ENCODE measurements at regions not wholly inside any gene's neighbourhood (a gene's known extent, or its start where the extent isn't known, plus 50 kb on each side); places are given as distances from the start of the nearest gene placed in this dataset.

- Histone ChIP-seq H3K27ac (ENCODE audit: low read depth, low read length) (no peak overlapping the region), H3K36me3 (ENCODE audit: control insufficient read depth, insufficient read depth, low read length) (no peaks in the 10 kb centered on the region), H3K9ac (ENCODE audit: low read depth, low read length) (no peak overlapping the region), H3K4me1 (ENCODE audit: control insufficient read depth, insufficient read depth, low read length) (no peaks in the 10 kb centered on the region), H3K27me3 (ENCODE audit: control insufficient read depth, insufficient read depth, low read length) (no peaks in the 10 kb centered on the region), H3K4me3 (ENCODE audit: low read depth, low read length) (no peak overlapping the region), H3K9me3 (ENCODE audit: control insufficient read depth, insufficient read depth, low read length) (no peaks in the 10 kb centered on the region)
These were observed 387.6 kb upstream of the TNP1 start for GRCh38 chr2:217247476-217247875.

- H3K27ac ChIP-seq (ENCODE audit: low read depth, low read length): no peak overlapping the region
- H3K9ac ChIP-seq (ENCODE audit: low read depth, low read length): no peak overlapping the region
- H3K36me3 ChIP-seq (ENCODE audit: control insufficient read depth, insufficient read depth, low read length): no peaks in the 10 kb centered on the region
- no peak overlapping the region for H3K4me3 ChIP-seq (ENCODE audit: low read depth, low read length)
- no peaks in the 10 kb centered on the region for H3K4me1 ChIP-seq (ENCODE audit: control insufficient read depth, insufficient read depth, low read length)
- no peaks in the 10 kb centered on the region for H3K27me3 ChIP-seq (ENCODE audit: control insufficient read depth, insufficient read depth, low read length)
- no peaks in the 10 kb centered on the region for H3K9me3 ChIP-seq (ENCODE audit: control insufficient read depth, insufficient read depth, low read length)
These were observed 386.2 kb upstream of the TNP1 start for GRCh38 chr2:217246108-217246507.

DNA sequence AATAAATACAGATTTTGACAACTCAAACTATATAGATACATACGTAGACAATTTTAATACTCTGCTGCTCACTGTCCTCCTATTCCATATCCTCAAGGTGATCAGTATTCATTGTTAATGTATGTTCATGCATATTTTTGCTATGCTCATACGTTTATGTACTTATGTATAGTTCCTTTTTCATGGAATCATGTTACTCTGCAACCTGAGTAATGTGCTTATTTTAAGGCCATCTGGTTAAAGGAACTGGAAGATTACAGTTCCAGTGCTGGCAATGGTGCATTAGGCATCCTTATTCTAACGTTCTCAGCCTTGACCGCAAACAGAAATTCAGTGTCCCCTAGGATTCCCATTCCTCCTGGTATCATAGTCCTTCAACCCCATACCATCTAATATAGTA lies 385.0 kb upstream of the TNP1 start:
- Histone ChIP-seq H3K9me3 (ENCODE audit: control insufficient read depth, insufficient read depth, low read length) (no peaks in the 10 kb centered on the region), H3K4me1 (ENCODE audit: control insufficient read depth, insufficient read depth, low read length) (no peaks in the 10 kb centered on the region), H3K36me3 (ENCODE audit: control insufficient read depth, insufficient read depth, low read length) (no peaks in the 10 kb centered on the region), H3K27ac (ENCODE audit: low read depth, low read length) (no peak overlapping the region), H3K27me3 (ENCODE audit: control insufficient read depth, insufficient read depth, low read length) (no peaks in the 10 kb centered on the region), H3K4me3 (ENCODE audit: low read depth, low read length) (no peak overlapping the region), H3K9ac (ENCODE audit: low read depth, low read length) (no peak overlapping the region)

GRCh38 chr2:217242947-217243346 lies 383.1 kb upstream of the TNP1 start:
- Histone ChIP-seq H3K27me3 (ENCODE audit: control insufficient read depth, insufficient read depth, low read length) (no peaks in the 10 kb centered on the region), H3K9ac (ENCODE audit: low read depth, low read length) (no peak overlapping the region), H3K36me3 (ENCODE audit: control insufficient read depth, insufficient read depth, low read length) (no peaks in the 10 kb centered on the region), H3K9me3 (ENCODE audit: control insufficient read depth, insufficient read depth, low read length) (no peaks in the 10 kb centered on the region), H3K27ac (ENCODE audit: low read depth, low read length) (no peak overlapping the region), H3K4me1 (ENCODE audit: control insufficient read depth, insufficient read depth, low read length) (no peaks in the 10 kb centered on the region), H3K4me3 (ENCODE audit: low read depth, low read length) (no peak overlapping the region)

- Histone ChIP-seq H3K36me3 (ENCODE audit: control insufficient read depth, insufficient read depth, low read length) (no peaks in the 10 kb centered on the region), H3K27ac (ENCODE audit: low read depth, low read length) (no peak overlapping the region), H3K9ac (ENCODE audit: low read depth, low read length) (no peak overlapping the region), H3K9me3 (ENCODE audit: control insufficient read depth, insufficient read depth, low read length) (no peaks in the 10 kb centered on the region), H3K27me3 (ENCODE audit: control insufficient read depth, insufficient read depth, low read length) (no peaks in the 10 kb centered on the region), H3K4me1 (ENCODE audit: control insufficient read depth, insufficient read depth, low read length) (no peaks in the 10 kb centered on the region), H3K4me3 (ENCODE audit: low read depth, low read length) (no peak overlapping the region)
These were observed 371.9 kb upstream of the TNP1 start for GRCh38 chr2:217231724-217232123.

GRCh38 chr2:217231212-217231611 lies 371.3 kb upstream of the TNP1 start:
- H3K4me1 ChIP-seq (ENCODE audit: control insufficient read depth, insufficient read depth, low read length): no peaks in the 10 kb centered on the region
- H3K36me3 ChIP-seq (ENCODE audit: control insufficient read depth, insufficient read depth, low read length): no peaks in the 10 kb centered on the region
- no peak overlapping the region for H3K9ac ChIP-seq (ENCODE audit: low read depth, low read length)
- no peaks in the 10 kb centered on the region for H3K27me3 ChIP-seq (ENCODE audit: control insufficient read depth, insufficient read depth, low read length)
- H3K4me3 ChIP-seq (ENCODE audit: low read depth, low read length): no peak overlapping the region
- H3K27ac ChIP-seq (ENCODE audit: low read depth, low read length): no peak overlapping the region
- H3K9me3 ChIP-seq (ENCODE audit: control insufficient read depth, insufficient read depth, low read length): no peaks in the 10 kb centered on the region

DNA sequence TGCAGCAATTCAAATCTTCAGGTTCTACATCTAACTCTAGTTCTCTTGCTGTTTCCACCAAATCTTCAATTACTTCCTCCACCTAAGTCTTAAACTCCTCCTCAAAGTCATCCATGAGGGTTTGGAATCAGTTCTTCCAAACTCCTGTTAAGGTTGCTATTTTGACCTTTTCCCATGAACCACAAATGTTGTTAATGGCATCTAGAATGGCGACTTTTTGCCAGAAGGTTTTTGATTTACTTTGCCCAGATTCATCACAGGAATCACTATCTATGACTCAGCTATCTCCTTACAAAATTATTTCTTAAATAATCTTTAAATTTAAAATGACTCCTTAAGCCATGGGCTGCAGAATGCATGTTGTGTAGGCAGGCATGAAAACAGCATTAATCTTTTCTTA lies 368.9 kb upstream of the TNP1 start:
- Histone ChIP-seq H3K27me3 (ENCODE audit: control insufficient read depth, insufficient read depth, low read length) (no peaks in the 10 kb centered on the region), H3K4me1 (ENCODE audit: control insufficient read depth, insufficient read depth, low read length) (no peaks in the 10 kb centered on the region), H3K27ac (ENCODE audit: low read depth, low read length) (no peak overlapping the region), H3K36me3 (ENCODE audit: control insufficient read depth, insufficient read depth, low read length) (no peaks in the 10 kb centered on the region), H3K9ac (ENCODE audit: low read depth, low read length) (no peak overlapping the region), H3K4me3 (ENCODE audit: low read depth, low read length) (no peak overlapping the region), H3K9me3 (ENCODE audit: control insufficient read depth, insufficient read depth, low read length) (no peaks in the 10 kb centered on the region)

DNA sequence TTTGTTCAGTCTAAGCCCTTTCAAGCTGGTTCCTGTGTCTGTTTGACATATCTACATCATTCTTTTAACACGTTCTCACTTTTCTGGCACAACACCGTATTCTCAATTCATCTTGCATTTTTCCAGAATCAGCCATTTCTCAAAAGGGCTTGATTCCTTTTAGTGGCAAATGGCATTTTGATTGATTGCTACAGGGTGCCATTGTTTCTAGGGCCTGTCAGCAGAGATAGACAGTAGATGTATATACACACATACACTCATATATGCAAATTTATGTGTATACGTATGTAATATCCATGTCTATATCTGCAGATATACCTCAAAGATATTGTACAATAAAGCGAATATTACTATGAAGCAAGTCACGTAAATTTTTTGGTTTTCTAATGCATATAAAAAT lies 367.9 kb upstream of the TNP1 start:
- Histone ChIP-seq H3K27me3 (ENCODE audit: control insufficient read depth, insufficient read depth, low read length) (no peaks in the 10 kb centered on the region), H3K4me1 (ENCODE audit: control insufficient read depth, insufficient read depth, low read length) (no peaks in the 10 kb centered on the region), H3K4me3 (ENCODE audit: low read depth, low read length) (no peak overlapping the region)

DNA sequence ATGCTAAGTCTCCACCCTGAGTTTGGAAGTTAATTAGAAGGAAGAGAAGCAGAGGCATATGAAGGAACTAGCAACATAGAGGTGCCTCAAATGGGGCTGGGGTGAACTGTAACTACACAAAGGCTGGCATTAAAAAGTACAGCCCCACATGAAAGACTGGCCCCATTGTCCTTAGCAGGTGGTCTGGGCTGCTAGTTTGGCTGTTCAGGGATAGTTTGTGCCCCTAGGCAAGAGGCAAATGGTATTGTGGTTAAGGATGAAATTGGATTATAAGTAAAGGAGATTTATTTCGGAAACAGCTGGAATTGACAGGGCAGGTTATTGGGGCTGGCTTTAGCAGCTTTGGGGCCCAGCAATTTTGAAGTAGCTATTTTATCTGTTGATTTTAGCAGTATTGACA lies 365.7 kb upstream of the TNP1 start:
- H3K27me3 ChIP-seq (ENCODE audit: control insufficient read depth, insufficient read depth, low read length): no peaks in the 10 kb centered on the region
- no peak overlapping the region for H3K27ac ChIP-seq (ENCODE audit: low read depth, low read length)

More for the DNA sequence above, 367.9 kb upstream of the TNP1 start:
- no peaks in the 10 kb centered on the region for H3K36me3 ChIP-seq (ENCODE audit: control insufficient read depth, insufficient read depth, low read length)
- H3K27ac ChIP-seq (ENCODE audit: low read depth, low read length): no peak overlapping the region
- no peak overlapping the region for H3K9ac ChIP-seq (ENCODE audit: low read depth, low read length)
- no peaks in the 10 kb centered on the region for H3K9me3 ChIP-seq (ENCODE audit: control insufficient read depth, insufficient read depth, low read length)

GRCh38 chr2:217223222-217223930 lies 363.5 kb upstream of the TNP1 start:
- Histone ChIP-seq H3K36me3 (ENCODE audit: control insufficient read depth, insufficient read depth, low read length) (no peaks in the 10 kb centered on the region), H3K4me1 (ENCODE audit: control insufficient read depth, insufficient read depth, low read length) (no peaks in the 10 kb centered on the region), H3K27ac (ENCODE audit: low read depth, low read length) (no peak overlapping the region), H3K27me3 (ENCODE audit: control insufficient read depth, insufficient read depth, low read length) (no peaks in the 10 kb centered on the region), H3K9ac (ENCODE audit: low read depth, low read length) (no peak overlapping the region), H3K4me3 (ENCODE audit: low read depth, low read length) (no peak overlapping the region), H3K9me3 (ENCODE audit: control insufficient read depth, insufficient read depth, low read length) (no peaks in the 10 kb centered on the region)

More for the DNA sequence above, 365.7 kb upstream of the TNP1 start:
- no peaks in the 10 kb centered on the region for H3K36me3 ChIP-seq (ENCODE audit: control insufficient read depth, insufficient read depth, low read length)
- H3K4me3 ChIP-seq (ENCODE audit: low read depth, low read length): no peak overlapping the region
- H3K4me1 ChIP-seq (ENCODE audit: control insufficient read depth, insufficient read depth, low read length): no peaks in the 10 kb centered on the region
- H3K9me3 ChIP-seq (ENCODE audit: control insufficient read depth, insufficient read depth, low read length): no peaks in the 10 kb centered on the region
- no peak overlapping the region for H3K9ac ChIP-seq (ENCODE audit: low read depth, low read length)

DNA sequence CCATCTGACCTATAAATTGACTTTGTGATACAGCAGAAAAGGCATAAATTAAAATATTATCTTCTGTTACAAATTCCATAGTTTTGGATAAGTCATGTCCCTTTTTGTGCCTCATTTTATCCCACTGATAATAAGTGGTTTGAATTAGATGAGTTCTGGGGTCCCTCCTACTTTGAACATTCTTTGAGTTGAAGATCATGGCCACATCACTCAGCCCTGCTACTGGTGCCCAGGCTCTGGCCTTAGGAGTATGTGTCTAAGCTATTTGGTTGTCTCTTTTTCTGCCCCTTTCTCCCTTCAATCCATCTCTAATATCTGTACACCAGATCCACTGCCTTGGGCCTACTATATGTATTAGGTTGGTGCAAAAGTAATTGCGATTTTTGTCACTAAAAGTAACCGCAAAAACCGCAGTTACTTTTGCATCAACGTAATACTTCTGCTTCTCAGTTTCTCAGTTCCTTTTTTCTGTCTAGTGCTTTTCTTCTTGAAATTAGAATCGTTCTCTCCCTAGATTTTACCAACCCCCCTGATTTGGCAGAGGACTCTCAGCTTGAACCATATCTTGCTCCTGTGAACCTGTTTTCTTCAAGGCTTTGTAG lies 362.5 kb upstream of the TNP1 start:
- no peaks in the 10 kb centered on the region for H3K9me3 ChIP-seq (ENCODE audit: control insufficient read depth, insufficient read depth, low read length)
- no peaks in the 10 kb centered on the region for H3K36me3 ChIP-seq (ENCODE audit: control insufficient read depth, insufficient read depth, low read length)
- H3K4me3 ChIP-seq (ENCODE audit: low read depth, low read length): no peak overlapping the region
- H3K27me3 ChIP-seq (ENCODE audit: control insufficient read depth, insufficient read depth, low read length): no peaks in the 10 kb centered on the region
- no peaks in the 10 kb centered on the region for H3K4me1 ChIP-seq (ENCODE audit: control insufficient read depth, insufficient read depth, low read length)
- no peak overlapping the region for H3K9ac ChIP-seq (ENCODE audit: low read depth, low read length)
- no peak overlapping the region for H3K27ac ChIP-seq (ENCODE audit: low read depth, low read length)
